OCI-M2 (cell line): ENCODE measurements at regions not wholly inside any gene's neighbourhood (a gene's known extent, or its start where the extent isn't known, plus 50 kb on each side); places are given as distances from the start of the nearest gene placed in this dataset.

Experiments used
- DNase-seq: peaks from one replicate; lab custom pipeline; 2025; ENCODE audit not compliant: unreplicated experiment; lab: John Stamatoyannopoulos, UW

DNA sequence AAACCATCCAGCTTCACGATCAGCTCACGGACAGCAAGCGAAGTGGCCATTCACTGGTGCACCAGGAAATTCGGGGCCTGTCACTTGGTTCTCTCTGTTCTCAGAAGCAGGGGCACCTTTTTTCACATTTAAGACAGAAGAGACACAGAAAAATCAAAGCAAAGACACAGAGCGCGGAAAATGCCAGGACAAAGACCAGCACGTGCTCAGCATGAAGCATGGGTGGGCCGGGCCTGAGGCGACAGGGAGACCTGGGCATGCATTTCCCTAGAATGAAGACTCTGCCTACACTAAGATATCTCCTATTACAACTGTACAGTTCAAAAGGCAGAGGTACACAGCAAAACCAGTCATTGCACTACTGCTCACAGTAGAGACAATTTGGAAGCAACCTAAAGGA is 117.4 kb upstream of the ID2 start:
- no peak for DNase-seq

DNA sequence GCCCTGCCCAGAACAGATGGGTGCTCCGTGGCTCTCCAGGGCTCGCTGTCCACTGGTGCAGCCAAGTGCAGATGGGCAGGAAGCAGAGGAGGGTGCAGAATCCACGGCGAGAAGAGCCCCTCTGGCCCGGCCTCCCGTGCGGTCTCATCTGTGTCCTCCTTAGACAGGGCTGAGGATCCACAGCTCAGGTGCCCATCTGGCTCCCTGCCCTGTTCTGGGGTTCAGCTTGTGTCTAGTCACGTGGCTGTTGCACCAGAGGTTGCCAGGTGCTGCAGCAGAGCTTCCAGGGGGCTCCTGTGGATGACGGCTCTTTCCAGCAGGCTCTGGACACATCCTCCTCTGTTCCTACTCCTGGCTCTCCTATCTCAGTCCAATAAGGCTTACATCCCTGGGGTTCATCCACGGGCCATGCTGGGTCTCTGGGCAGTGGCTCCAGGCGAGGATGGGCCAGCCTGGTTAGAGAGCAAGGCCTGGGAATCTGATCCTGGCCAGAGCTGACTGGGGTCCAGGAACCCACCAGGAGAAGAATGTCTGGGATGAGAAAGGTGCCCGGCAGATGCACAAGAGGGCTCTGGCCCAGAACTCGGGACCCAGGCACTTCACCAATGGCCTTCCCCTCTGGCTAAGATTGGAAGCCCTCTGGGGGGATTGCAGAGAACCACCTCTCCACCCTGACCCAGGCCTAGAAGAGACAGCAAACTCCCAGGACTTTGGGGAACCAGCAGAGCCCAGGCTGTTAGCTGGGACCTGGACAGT is 116.3 kb upstream of the ID2 start:
- DNase-seq: no peak

- DNase-seq: no peak
Observed at GRCh38 chr2:8566155-8566670, 115.6 kb upstream of the ID2 start.

DNA sequence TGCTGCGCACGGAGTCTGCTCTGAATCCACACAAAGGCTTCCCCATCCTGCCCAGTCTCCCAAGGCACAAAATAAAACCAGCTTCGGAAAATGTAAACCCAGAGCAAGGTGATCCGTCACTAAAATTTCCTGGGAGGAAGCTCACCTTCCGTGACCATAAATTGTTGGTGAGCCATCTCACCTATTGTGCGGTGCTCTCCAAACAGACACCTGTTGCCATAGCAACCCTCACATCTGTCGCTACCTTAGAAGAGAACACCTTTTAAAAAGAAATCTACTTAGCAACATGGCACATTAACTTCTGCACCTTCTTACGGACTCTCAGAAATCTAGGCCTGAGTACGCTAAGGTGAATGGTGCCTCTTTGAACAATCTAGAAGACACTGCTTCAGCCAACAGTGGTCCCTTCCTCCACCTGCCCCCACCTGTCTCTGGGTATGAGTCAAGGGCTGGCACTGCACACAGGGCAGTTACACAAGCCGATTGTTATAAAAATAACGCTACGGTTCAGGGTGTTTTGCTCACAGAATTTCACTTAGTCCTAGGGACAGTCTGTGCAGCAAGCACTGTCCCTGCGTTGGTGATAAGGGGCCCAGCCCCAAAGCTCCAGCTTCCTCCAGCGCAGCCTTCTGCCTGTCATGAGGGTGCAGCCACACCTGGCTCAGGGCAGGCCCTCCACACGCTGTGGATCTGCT is 114.9 kb upstream of the ID2 start:
- no peak for DNase-seq

DNA sequence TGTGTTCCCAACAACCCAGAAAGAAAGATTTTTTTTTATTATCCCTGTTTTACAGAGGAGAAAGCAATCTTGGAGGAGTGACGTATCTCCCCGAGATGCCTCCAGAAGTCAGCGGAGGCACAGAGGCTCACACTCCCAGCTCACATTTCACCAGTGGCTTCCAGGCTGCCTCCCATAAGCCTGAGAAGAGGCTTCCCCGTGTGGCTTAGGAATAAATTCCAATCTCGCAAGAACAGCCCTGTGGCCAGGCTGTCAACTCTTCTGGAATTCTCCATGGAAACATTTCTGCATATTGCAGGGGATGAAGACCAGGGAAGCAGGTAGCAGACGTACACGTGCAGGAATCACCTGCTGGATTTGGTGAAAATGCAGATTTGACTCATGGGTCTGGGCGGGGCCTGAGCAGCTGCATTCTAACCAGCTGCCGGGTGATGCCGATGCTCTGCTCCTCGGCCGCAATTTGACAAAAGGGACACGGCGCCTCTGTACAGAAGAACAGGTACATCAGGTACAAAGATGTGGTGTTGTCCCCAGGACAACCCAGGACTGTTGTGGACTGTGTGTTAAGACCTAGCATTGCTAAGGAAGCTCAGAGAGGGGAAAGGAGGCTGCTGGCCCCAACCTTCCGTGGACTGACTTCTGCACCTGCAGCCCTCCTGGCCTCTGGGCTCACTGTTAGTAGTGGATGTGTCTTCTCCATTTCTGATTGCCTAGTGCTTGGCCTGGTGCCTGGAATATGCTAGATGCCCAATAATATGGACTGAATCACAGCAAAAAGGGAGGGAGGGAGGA is 114.2 kb upstream of the ID2 start:
- DNase-seq: no peak

- no peak for DNase-seq
Observed at GRCh38 chr2:8568543-8569302, 113.1 kb upstream of the ID2 start.

DNA sequence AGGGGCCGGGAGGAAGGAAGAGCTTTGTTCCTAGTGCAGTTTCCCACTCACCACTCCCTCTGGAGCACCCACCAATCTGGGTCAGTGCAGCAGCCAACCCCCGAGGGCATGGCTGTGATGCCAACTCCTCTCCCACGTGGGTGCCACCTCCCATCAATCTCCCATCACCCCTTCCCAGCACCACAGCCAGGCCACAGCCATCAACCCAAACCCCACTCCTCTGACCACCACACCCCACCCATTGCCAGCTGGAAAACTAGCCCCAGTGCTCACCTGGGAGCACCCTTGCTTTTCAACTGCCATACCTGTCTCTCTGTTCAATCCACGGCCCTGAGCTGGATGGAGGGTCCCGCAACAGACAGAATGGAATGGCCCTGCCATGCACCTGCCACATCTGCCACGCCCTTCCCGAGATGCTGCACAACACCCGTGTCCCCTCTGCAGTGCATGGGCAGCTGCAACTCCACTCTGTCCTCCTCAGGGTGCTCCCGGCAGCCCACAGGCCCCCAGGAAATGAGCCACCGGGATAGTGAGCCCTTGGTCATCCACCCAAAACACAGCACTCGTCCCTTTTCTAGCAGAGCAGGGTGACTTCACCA is 112.4 kb upstream of the ID2 start:
- DNase-seq: no peak

GRCh38 chr2:8570637-8571036 is 111.2 kb upstream of the ID2 start:
- no peak for DNase-seq

DNA sequence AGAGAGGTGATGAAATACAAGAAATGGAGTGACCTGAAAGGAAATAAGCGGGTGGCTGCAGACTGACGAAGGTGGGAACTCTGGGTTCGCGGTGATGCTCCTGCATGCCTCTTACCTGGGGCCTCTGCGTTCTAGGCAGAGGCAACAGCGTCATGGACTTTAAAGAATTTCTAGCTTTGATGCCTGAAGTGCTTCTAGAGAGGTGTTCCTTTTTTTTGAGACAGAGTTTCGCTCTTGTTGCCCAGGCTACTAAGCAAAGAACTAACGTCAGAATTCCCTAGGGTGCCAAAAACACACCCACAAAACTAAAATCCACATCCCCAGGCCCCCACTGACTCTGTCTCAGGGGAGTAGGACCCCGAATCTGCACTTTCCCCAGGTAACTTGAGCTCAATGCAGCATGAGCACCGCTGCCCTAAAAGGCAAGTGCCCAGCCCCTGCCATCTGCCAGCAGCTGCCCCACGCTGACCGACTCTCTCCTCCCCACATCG is 110.5 kb upstream of the ID2 start:
- DNase-seq: no peak

DNA sequence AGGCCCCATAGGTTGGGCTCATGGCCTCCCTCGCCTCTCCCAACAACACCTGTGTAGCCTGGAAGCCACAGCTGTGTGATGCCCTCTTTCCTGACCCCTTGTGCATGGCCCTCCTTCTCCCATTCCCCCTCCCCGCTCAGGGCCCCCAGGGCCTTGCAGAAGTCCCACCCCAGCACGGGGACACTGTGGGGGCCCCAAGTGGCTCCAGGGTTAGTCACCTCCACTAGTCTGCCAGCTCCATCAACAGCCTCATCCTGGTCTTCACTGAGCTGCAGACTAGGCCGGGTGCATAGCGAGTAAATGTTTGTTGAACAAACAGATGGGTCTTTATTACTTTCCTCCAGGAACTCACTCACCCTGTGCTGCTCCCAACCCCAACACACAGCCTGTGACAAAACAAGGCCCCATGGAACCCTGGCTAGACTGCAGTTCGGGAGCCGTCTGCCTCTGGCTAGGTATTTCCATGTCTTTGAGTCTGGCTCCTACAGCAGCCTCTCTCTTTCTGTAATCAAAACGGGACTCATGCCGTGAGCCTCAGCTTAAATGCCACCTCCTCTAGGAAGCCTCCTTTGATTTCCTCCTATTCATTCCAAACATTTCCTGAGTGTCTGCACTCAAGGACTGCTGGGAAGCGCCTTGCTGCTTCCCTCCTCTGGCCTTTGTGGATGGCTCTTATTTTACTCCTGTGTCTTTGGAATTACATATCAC is 109.9 kb upstream of the ID2 start:
- DNase-seq: no peak

GRCh38 chr2:8572712-8573233 is 109.1 kb upstream of the ID2 start:
- no peak for DNase-seq

GRCh38 chr2:8573234-8573941 is 108.5 kb upstream of the ID2 start:
- no peak for DNase-seq

GRCh38 chr2:8573942-8574195 is 108.0 kb upstream of the ID2 start:
- no peak for DNase-seq

DNA sequence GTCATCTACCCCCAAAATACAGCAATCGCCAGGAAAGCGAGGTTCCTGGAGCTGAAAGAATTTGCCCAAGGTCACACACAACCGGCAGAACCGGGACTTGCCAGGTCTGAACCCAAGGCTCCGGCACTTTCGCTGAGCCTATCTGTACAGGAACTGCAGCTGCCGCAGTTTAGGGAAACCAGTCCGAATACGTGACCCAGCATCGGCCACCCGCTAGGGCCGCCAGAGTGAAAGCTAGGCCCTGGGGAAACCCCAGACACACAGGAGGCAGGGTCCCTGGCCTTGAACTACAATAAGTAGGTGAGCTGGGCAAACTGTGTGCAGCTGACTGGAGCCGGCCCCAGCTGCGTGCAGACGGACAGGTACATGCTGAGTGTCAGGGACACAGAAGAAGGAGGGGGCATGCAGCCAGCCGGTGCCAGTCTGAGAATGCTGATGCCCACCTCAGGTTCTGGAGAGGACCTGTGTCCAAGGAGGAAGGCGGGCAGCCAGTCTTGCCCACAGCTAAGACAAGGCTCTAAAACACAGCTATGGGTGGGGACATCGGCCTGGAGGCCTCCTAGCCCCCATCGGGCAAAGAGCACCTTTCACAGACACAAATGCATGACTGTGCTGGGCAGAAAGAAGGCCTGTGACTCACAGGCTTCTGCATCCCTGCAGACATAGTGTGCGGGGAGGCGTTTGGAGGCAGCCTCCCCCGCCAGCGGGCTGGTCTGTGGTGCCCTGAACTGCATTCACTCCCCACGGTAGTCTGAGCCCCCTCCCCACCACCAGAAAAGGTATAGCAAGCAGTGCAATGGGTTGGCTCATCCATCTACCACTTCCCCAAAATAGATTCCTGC is 107.4 kb upstream of the ID2 start:
- DNase-seq: no peak

DNA sequence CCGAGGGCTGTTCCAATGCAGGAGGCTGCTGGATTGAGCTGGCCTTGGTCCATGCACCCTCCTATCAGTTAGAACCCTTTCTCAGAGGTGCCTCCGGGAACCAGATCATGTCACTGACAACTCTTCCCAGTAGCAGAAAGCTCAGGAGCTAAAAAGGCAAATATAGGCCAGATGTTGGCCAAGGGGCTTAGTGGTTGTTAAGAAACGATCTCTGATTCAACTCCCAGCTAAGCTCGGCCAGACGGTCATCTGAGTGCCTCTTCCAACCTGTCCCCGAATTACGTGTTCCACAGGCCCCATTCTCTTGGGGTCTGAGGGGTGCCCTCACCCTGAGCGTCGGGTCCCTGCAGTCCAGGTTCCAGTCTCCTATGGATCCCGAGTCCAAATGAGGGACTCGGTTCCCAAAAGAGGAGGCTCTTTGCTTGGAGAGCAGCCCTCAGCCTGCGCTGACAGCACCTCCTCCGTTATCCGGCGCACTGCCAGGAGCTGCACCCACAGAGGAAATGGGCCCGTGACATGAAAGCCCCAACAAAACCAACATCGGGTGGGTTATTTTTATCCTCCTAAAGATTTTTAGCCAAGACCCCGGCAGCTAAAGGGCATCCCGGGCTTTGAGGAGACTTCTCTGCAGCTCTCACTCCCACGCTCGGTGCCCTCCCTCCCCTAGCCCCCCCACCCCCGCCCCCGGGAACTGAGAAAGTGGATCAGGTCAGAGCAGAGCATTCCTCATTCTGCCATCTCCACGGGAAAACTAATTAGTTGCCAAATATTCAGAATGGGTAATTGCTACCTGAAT is 106.6 kb upstream of the ID2 start:
- no peak for DNase-seq

DNA sequence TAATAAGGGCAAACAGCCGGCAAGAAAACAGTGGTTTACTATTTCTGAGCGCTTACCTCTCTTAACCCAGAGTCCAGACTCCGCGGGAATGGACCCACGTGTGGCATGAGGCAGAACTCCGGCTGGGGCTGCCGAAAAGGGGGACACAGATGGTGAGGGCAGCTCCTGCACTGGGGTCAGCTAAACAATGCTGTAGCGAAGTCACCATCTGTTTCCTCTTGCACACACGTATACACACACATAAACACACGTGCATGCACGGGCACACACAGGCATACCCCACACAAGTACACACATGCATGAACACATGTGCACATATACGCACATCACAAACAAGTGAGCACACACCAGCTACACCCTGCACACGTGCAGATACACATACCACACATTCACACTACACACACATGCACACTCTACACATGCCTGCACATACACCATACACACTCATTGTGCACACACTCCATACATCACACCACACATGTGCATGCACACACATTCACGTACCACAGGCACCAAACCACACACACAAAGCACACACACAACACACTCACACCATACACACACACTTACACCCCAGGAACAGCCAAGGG is 105.9 kb upstream of the ID2 start:
- no peak for DNase-seq

DNA sequence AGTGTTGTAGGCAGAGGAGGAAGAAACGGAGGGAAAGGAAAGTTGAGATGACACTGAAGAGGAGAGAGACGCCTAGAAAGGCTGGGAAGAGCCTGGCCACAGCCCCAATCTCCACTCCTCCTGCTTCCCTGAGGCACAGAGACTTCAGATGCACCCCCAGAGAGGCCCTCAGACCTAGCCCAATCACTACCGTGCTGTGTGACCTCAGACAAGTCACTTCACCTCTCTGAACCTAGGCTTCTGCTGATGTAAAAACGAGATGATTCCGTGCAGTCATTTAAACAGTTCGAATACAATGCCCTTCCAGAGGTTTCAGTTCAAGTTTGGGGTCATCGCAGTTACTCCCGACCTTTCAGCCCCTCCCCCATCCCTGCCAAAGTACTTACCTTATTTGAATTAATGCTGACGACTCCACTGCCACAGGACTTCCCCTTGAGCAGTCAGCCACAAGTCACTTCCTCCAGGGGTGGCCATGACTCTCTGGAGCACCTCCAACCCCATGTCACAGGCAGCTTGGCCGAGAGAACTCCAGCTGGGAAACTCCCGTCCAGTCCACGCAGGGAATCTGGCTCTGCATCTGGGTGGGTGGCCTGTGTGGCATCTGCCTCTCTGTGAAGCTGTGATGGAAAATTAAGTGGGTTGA is 105.2 kb upstream of the ID2 start:
- no peak for DNase-seq
